ENCODE measurements at regions not wholly inside any gene's neighbourhood (a gene's known extent, or its start where the extent isn't known, plus 50 kb on each side); places are given as distances from the start of the nearest gene placed in this dataset.
"Not testable (repeated sequence)": the region's sequence is repeated elsewhere in the genome, so short reads cannot be mapped to it uniquely, and the experiment has no call there.

DNA sequence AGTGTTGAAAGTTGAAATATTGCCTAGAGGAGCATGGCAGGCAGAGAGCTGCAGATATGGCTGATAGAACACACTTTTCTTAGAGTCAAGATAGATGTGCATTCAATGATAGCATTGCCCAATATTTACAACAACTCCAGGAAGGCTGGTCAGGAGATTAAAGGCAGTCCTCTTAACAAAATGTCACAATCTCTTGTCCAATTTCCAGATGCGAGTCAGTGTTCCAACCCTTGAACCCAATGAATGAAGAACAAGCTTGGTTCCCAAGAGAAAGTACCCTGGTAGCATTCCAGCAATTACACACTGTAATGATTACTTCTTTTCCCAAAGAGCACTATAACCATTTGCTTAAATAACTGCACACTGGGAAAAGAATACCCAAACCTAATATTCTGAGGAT, 839.4 kb upstream of the VRK2 start:
- Mint-ChIP-seq H3K36me3 (ENCODE audit: insufficient read depth) (no peaks in the 10 kb centered on the region), H3K27me3 (ENCODE audit: low read depth) (no peaks in the 10 kb centered on the region), H3K4me3 (no peak overlapping the region), H3K9me3 (peaks cover 12% of the 10 kb centered on the region), H3K4me1 (ENCODE audit: low read depth) (no peaks in the 10 kb centered on the region)
- no peak for DNase-seq
- ATAC-seq, result no peak

GRCh38 chr2:57209799-57210198, 836.8 kb upstream of the VRK2 start:
- ATAC-seq (no peak), DNase-seq (no peak)
- peaks cover 21% of the 10 kb centered on the region for H3K9me3 Mint-ChIP-seq
- H3K27me3 Mint-ChIP-seq (ENCODE audit: low read depth), result no peaks in the 10 kb centered on the region
- no peaks in the 10 kb centered on the region for H3K36me3 Mint-ChIP-seq (ENCODE audit: insufficient read depth)
- no peak overlapping the region for H3K4me3 Mint-ChIP-seq
- no peaks in the 10 kb centered on the region for H3K4me1 Mint-ChIP-seq (ENCODE audit: low read depth)

DNA sequence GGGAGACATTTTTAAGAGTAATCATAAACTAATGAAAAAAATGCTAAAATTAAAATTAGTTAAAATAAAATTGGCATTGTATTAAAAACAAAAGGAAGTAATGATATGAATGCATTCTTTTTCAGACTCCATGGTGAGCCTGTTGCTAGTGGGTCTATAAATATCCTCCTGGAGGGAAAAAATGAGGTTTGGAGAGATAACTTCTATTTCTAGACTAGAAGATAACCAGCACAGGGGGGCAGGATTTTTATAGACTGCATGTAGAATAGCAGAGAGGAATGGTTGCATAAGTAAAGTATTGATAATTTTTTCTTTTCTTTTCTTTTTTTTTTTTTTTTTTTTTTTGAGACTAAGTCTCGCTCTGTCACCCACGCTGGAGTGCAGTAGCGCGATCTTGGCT, 835.8 kb upstream of the VRK2 start:
- ATAC-seq (no peak), DNase-seq (no peak)
- no peaks in the 10 kb centered on the region for H3K4me1 Mint-ChIP-seq (ENCODE audit: low read depth)
- peaks cover 17% of the 10 kb centered on the region for H3K9me3 Mint-ChIP-seq
- no peaks in the 10 kb centered on the region for H3K27me3 Mint-ChIP-seq (ENCODE audit: low read depth)
- H3K4me3 Mint-ChIP-seq, result no peak overlapping the region
- no peaks in the 10 kb centered on the region for H3K36me3 Mint-ChIP-seq (ENCODE audit: insufficient read depth)

- Mint-ChIP-seq H3K4me3 (no peak overlapping the region), H3K36me3 (ENCODE audit: insufficient read depth) (no peaks in the 10 kb centered on the region), H3K4me1 (ENCODE audit: low read depth) (no peaks in the 10 kb centered on the region), H3K27me3 (ENCODE audit: low read depth) (no peaks in the 10 kb centered on the region), H3K9me3 (peaks cover 35% of the 10 kb centered on the region)
- DNase-seq, result no peak
- ATAC-seq, result no peak
Measured at GRCh38 chr2:57217013-57217412, 829.6 kb upstream of the VRK2 start.

- no peaks in the 10 kb centered on the region for H3K27me3 Mint-ChIP-seq (ENCODE audit: low read depth)
- peaks cover 28% of the 10 kb centered on the region for H3K9me3 Mint-ChIP-seq
- no peak overlapping the region for H3K4me3 Mint-ChIP-seq
- ATAC-seq (no peak), DNase-seq (no peak)
- no peaks in the 10 kb centered on the region for H3K4me1 Mint-ChIP-seq (ENCODE audit: low read depth)
- no peaks in the 10 kb centered on the region for H3K36me3 Mint-ChIP-seq (ENCODE audit: insufficient read depth)
Measured at GRCh38 chr2:57218206-57218605, 828.4 kb upstream of the VRK2 start.

- H3K4me3 Mint-ChIP-seq; ATAC-seq; DNase-seq; H3K27me3 Mint-ChIP-seq (ENCODE audit: low read depth); H3K4me1 Mint-ChIP-seq (ENCODE audit: low read depth); H3K36me3 Mint-ChIP-seq (ENCODE audit: insufficient read depth): not testable (repeated sequence)
- H3K9me3 Mint-ChIP-seq, result peaks cover 11% of the 10 kb centered on the region
Measured at GRCh38 chr2:57229706-57230105, 816.9 kb upstream of the VRK2 start.

DNA sequence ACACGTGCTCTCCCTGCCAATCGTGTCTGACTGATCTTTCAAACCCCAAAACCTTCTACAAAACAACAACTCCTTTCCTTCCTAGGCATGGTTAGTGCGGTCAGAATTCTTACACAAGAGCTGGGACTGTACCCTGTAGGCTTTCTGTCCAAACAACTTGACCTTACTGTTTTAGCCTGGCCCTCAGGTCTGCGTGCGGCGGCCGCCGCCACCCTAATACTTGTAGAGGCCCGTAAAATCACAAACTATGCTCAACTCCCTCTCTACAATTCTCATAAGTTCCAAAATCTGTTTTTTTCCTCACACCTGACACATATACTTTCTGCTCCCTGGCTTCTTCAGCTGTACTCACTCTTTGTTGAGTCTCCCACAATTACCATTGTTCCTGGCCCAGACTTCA, 814.3 kb upstream of the VRK2 start:
- H3K4me3 Mint-ChIP-seq; ATAC-seq; H3K27me3 Mint-ChIP-seq (ENCODE audit: low read depth); DNase-seq; H3K36me3 Mint-ChIP-seq (ENCODE audit: insufficient read depth); H3K4me1 Mint-ChIP-seq (ENCODE audit: low read depth): not testable (repeated sequence)
- H3K9me3 Mint-ChIP-seq, result peaks cover 11% of the 10 kb centered on the region

GRCh38 chr2:57251495-57251894, 795.1 kb upstream of the VRK2 start:
- H3K36me3 Mint-ChIP-seq (ENCODE audit: insufficient read depth); H3K27me3 Mint-ChIP-seq (ENCODE audit: low read depth); H3K4me1 Mint-ChIP-seq (ENCODE audit: low read depth); DNase-seq; ATAC-seq; H3K4me3 Mint-ChIP-seq: not testable (repeated sequence)
- peaks cover 23% of the 10 kb centered on the region for H3K9me3 Mint-ChIP-seq

DNA sequence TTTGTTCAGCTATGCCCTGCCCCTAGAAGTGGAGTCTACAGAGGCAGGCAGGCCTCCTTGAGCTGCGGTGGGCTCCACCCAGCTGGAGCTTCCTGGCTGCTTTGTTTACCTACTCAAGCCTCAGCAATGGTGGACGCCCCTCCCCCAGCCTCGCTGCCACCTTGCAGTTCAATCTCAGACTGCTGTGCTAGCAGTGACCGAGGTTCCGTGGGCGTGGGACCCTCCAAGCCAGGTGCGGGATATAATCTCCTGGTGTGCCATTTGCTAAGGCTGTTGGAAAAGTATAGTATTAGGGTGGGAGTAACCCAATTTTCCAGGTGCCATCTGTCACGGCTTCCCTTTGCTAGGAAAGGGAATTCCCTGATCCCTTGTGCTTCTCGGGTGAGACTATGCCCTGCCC, 770.2 kb upstream of the VRK2 start:
- H3K27me3 Mint-ChIP-seq (ENCODE audit: low read depth); ATAC-seq; H3K4me3 Mint-ChIP-seq; H3K4me1 Mint-ChIP-seq (ENCODE audit: low read depth); H3K36me3 Mint-ChIP-seq (ENCODE audit: insufficient read depth); DNase-seq: not testable (repeated sequence)
- H3K9me3 Mint-ChIP-seq, result peaks cover 29% of the 10 kb centered on the region

DNA sequence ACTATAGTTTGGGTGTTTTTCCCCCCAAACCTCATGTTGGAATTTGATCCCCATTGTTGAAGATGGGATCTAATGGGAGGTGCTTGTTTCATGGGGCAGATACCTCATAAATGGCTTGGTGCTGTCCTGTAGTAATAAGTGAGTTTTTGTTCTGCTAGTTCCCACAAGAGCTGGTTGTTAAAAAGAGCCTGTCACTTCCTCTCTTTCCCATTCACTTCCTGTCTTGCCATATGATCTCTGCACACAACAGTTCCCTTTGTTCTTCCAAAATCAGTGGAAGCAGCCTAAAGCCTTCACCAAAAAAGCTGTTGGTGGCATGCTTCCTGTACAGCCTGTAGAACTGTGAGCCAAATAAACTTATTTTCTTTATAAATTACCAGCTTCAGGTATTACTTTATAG, 768.2 kb upstream of the VRK2 start:
- no peaks in the 10 kb centered on the region for H3K27me3 Mint-ChIP-seq (ENCODE audit: low read depth)
- no peaks in the 10 kb centered on the region for H3K4me1 Mint-ChIP-seq (ENCODE audit: low read depth)
- peaks cover 26% of the 10 kb centered on the region for H3K9me3 Mint-ChIP-seq
- H3K4me3 Mint-ChIP-seq, result no peak overlapping the region
- DNase-seq (no peak), ATAC-seq (no peak)
- no peaks in the 10 kb centered on the region for H3K36me3 Mint-ChIP-seq (ENCODE audit: insufficient read depth)

- no peak overlapping the region for H3K4me3 Mint-ChIP-seq
- ATAC-seq (no peak), DNase-seq (no peak)
- H3K36me3 Mint-ChIP-seq (ENCODE audit: insufficient read depth), result no peaks in the 10 kb centered on the region
- no peaks in the 10 kb centered on the region for H3K27me3 Mint-ChIP-seq (ENCODE audit: low read depth)
- no peaks in the 10 kb centered on the region for H3K4me1 Mint-ChIP-seq (ENCODE audit: low read depth)
- H3K9me3 Mint-ChIP-seq, result peaks cover 4% of the 10 kb centered on the region
Measured at GRCh38 chr2:57291209-57291608, 755.4 kb upstream of the VRK2 start.

- H3K36me3 Mint-ChIP-seq (ENCODE audit: insufficient read depth), result no peaks in the 10 kb centered on the region
- DNase-seq, result no peak
- peaks cover 5% of the 10 kb centered on the region for H3K9me3 Mint-ChIP-seq
- no peak for ATAC-seq
- no peak overlapping the region for H3K4me3 Mint-ChIP-seq
- H3K4me1 Mint-ChIP-seq (ENCODE audit: low read depth), result no peaks in the 10 kb centered on the region
- H3K27me3 Mint-ChIP-seq (ENCODE audit: low read depth), result no peaks in the 10 kb centered on the region
Measured at GRCh38 chr2:57296795-57297517, 749.6 kb upstream of the VRK2 start.

DNA sequence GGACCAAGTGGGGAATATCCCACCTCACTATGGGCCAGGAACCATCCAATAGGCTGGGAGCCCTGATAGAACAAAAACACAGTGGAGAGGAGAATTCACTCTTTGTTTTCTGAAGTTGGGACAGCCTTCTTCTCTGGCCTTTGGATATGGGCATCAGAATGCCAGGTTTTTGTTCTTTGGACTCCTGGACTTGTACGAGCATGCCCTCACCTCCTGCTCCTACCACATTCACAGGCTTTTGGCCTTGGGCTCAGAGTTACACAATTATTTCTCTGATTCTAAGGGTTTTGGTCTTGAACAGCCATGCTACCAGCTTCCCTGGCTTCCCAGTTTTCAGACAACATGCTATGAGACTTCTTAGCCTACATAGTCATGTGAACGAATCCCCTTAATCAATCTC, 732.9 kb upstream of the VRK2 start:
- no peak overlapping the region for H3K4me3 Mint-ChIP-seq
- no peak for DNase-seq
- no peaks in the 10 kb centered on the region for H3K27me3 Mint-ChIP-seq (ENCODE audit: low read depth)
- ATAC-seq, result no peak
- H3K9me3 Mint-ChIP-seq, result peaks cover 33% of the 10 kb centered on the region
- H3K4me1 Mint-ChIP-seq (ENCODE audit: low read depth), result no peaks in the 10 kb centered on the region
- H3K36me3 Mint-ChIP-seq (ENCODE audit: insufficient read depth), result no peaks in the 10 kb centered on the region

- Mint-ChIP-seq H3K4me1 (ENCODE audit: low read depth) (no peaks in the 10 kb centered on the region), H3K4me3 (no peak overlapping the region), H3K9me3 (peaks cover 39% of the 10 kb centered on the region), H3K27me3 (ENCODE audit: low read depth) (no peaks in the 10 kb centered on the region), H3K36me3 (ENCODE audit: insufficient read depth) (no peaks in the 10 kb centered on the region)
- DNase-seq (no peak), ATAC-seq (no peak)
Measured at GRCh38 chr2:57314682-57315081, 731.9 kb upstream of the VRK2 start.

- Mint-ChIP-seq H3K36me3 (ENCODE audit: insufficient read depth) (no peaks in the 10 kb centered on the region), H3K27me3 (ENCODE audit: low read depth) (no peaks in the 10 kb centered on the region)
Measured at GRCh38 chr2:57330447-57330846, 716.2 kb upstream of the VRK2 start.

GRCh38 chr2:57333221-57333620, 713.4 kb upstream of the VRK2 start:
- Mint-ChIP-seq H3K36me3 (ENCODE audit: insufficient read depth) (no peaks in the 10 kb centered on the region), H3K9me3 (peaks cover 7% of the 10 kb centered on the region), H3K4me3 (no peak overlapping the region), H3K27me3 (ENCODE audit: low read depth) (no peaks in the 10 kb centered on the region), H3K4me1 (ENCODE audit: low read depth) (no peaks in the 10 kb centered on the region)
- ATAC-seq (no peak), DNase-seq (no peak)

More at GRCh38 chr2:57330447-57330846, 716.2 kb upstream of the VRK2 start:
- ATAC-seq (no peak), DNase-seq (no peak)
- Mint-ChIP-seq H3K4me1 (ENCODE audit: low read depth) (no peaks in the 10 kb centered on the region), H3K9me3 (peaks cover 6% of the 10 kb centered on the region), H3K4me3 (no peak overlapping the region)

All from activated T-cell treated with anti-CD3 and anti-CD28 coated beads, Interleukin-2, amount 50 U/mL, for 4 hours (primary cell).